ENCODE measurements at regions not wholly inside any gene's neighbourhood (a gene's known extent, or its start where the extent isn't known, plus 50 kb on each side); places are given as distances from the start of the nearest gene placed in this dataset.

- H3K4me3 Mint-ChIP-seq (ENCODE audit: low read depth, unreplicated experiment) = no peak overlapping the region
- no peaks in the 10 kb centered on the region for H3K36me3 Mint-ChIP-seq (ENCODE audit: insufficient read depth, unreplicated experiment)
- H3K4me1 Mint-ChIP-seq (ENCODE audit: low read depth, unreplicated experiment) = no peaks in the 10 kb centered on the region
- CTCF ChIA-PET = no interaction called here
- no TSS peak for BruUV-seq (replicated peaks)
- DNase-seq = no peak
- TF ChIP-seq CTCF (IDR thresholded peaks at IDR 0.05; ENCODE audit: unreplicated experiment) = no peak
- no peaks in the 10 kb centered on the region for H3K9me3 Mint-ChIP-seq (ENCODE audit: low read depth, unreplicated experiment)
- no peak overlapping the region for H3K27ac Mint-ChIP-seq (ENCODE audit: unreplicated experiment)
- H3K27me3 Mint-ChIP-seq (ENCODE audit: unreplicated experiment) = no peaks in the 10 kb centered on the region
- intact Hi-C loops (cut with micrococcal nuclease; ENCODE audit: unreplicated experiment) = no loop called here
Measured at GRCh38 chr7:113784956-113785355, 133.9 kb downstream of the PPP1R3A start.

- BruUV-seq (replicated peaks) = no TSS peak
- Mint-ChIP-seq H3K9me3 (ENCODE audit: low read depth, unreplicated experiment) (no peaks in the 10 kb centered on the region), H3K27me3 (ENCODE audit: unreplicated experiment) (no peaks in the 10 kb centered on the region), H3K36me3 (ENCODE audit: insufficient read depth, unreplicated experiment) (no peaks in the 10 kb centered on the region), H3K4me3 (ENCODE audit: low read depth, unreplicated experiment) (no peak overlapping the region), H3K4me1 (ENCODE audit: low read depth, unreplicated experiment) (no peaks in the 10 kb centered on the region), H3K27ac (ENCODE audit: unreplicated experiment) (no peak overlapping the region)
- intact Hi-C loops (cut with micrococcal nuclease; ENCODE audit: unreplicated experiment) = no loop called here
- no peak for DNase-seq
- CTCF ChIA-PET = no interaction called here
- no peak for TF ChIP-seq CTCF (IDR thresholded peaks at IDR 0.05; ENCODE audit: unreplicated experiment)
Measured at GRCh38 chr7:113784316-113784715, 134.5 kb downstream of the PPP1R3A start.

- intact Hi-C loops (cut with micrococcal nuclease; ENCODE audit: unreplicated experiment) = no loop called here
Measured at GRCh38 chr7:113783403-113783802, 135.4 kb downstream of the PPP1R3A start.

GRCh38 chr7:113775804-113776203, 143.0 kb downstream of the PPP1R3A start:
- no peak for DNase-seq
- peaks cover 5% of the 10 kb centered on the region for H3K4me1 Mint-ChIP-seq (ENCODE audit: low read depth, unreplicated experiment)
- intact Hi-C loops (cut with micrococcal nuclease; ENCODE audit: unreplicated experiment) = loop anchor here (10.0 kb wide), 1 partner anchor 239 kb away; no protein-coding TSS in a partner anchor
- no peak overlapping the region for H3K4me3 Mint-ChIP-seq (ENCODE audit: low read depth, unreplicated experiment)
- no peaks in the 10 kb centered on the region for H3K36me3 Mint-ChIP-seq (ENCODE audit: insufficient read depth, unreplicated experiment)
- CTCF ChIA-PET = no interaction called here
- TF ChIP-seq CTCF (IDR thresholded peaks at IDR 0.05; ENCODE audit: unreplicated experiment) = no peak
- H3K27ac Mint-ChIP-seq (ENCODE audit: unreplicated experiment) = no peak overlapping the region
- no peaks in the 10 kb centered on the region for H3K9me3 Mint-ChIP-seq (ENCODE audit: low read depth, unreplicated experiment)
- H3K27me3 Mint-ChIP-seq (ENCODE audit: unreplicated experiment) = no peaks in the 10 kb centered on the region
- no TSS peak for BruUV-seq (replicated peaks)

More at GRCh38 chr7:113783403-113783802, 135.4 kb downstream of the PPP1R3A start:
- CTCF ChIA-PET = interaction anchor here (1.4 kb wide), 1 partner anchor 9 kb away, joined by 5 read pairs; no protein-coding TSS in a partner anchor
- Mint-ChIP-seq H3K4me1 (ENCODE audit: low read depth, unreplicated experiment) (no peaks in the 10 kb centered on the region), H3K27me3 (ENCODE audit: unreplicated experiment) (no peaks in the 10 kb centered on the region), H3K4me3 (ENCODE audit: low read depth, unreplicated experiment) (no peak overlapping the region), H3K27ac (ENCODE audit: unreplicated experiment) (no peak overlapping the region), H3K9me3 (ENCODE audit: low read depth, unreplicated experiment) (no peaks in the 10 kb centered on the region), H3K36me3 (ENCODE audit: insufficient read depth, unreplicated experiment) (no peaks in the 10 kb centered on the region)
- DNase-seq = no peak
- TF ChIP-seq CTCF (IDR thresholded peaks at IDR 0.05; ENCODE audit: unreplicated experiment) = no peak
- BruUV-seq (replicated peaks) = no TSS peak

Data from Calu3 (cell line).